HG03439 (cell line): ENCODE measurements at regions not wholly inside any gene's neighbourhood (a gene's known extent, or its start where the extent isn't known, plus 50 kb on each side); places are given as distances from the start of the nearest gene placed in this dataset.

Experiments
- ATAC-seq: cut with Tn5 transposase; IDR thresholded peaks from one replicate; pipeline ENCODE4 v1.9.1; 2021; ENCODE audit warnings: mild to moderate bottlenecking, moderate library complexity; ENCODE audit not compliant: unreplicated experiment

DNA sequence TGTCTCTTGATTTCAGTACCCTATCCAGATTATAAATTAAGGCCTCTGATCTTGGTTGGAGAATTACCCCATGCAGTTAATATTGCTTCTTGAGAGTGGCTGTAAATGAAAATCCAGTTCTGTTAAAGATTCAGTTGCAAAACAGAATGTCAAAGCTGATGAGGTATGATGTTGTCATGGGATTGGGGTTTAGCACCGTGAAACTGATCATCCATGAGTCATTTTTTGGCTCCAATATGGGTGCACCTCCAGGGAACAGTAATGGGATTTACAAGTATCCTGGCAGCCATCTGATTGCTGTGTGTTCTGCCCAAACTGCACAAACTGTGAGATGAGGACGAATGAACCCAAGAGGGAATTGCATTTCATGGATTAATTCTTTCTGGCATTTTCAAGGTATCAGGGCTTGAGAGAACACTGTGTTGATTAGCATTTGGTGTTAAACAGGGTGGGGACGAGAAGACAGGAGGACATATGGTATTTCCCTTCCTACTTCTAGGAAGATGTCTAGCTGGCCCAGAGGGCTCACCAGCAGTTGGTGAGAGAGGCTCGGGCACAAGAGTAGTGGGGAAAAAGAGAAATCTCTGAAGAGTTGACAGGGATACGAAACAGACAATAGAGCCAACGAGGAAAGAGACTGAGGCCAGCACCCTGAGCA is 214.7 kb downstream of the GAS1 start:
- ATAC-seq = no peak

DNA sequence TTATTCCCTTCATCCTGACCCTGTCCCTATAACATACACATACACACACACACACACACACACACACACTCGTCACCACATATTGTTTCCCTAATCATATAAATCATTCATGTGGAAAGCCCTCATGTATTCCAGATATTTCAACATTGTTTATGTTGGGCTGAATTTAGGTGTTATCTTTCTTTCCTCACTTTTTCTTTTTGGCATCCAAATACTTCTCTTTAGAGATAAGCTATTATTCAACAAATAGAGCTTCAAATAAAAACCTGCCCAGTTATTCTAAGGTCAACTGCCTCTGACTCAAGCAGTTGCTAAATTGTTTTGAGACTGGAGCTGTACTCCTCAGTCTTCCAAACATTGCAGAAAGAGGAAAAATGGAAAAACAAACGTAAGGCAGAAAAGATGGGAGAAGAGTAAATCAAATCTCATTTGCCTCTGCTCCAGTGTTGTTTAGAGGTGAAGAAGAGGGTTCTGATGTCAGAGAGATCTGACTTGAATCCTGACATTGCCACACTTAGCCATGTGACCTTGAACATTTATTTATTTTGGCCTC is 215.7 kb downstream of the GAS1 start:
- ATAC-seq = no peak

DNA sequence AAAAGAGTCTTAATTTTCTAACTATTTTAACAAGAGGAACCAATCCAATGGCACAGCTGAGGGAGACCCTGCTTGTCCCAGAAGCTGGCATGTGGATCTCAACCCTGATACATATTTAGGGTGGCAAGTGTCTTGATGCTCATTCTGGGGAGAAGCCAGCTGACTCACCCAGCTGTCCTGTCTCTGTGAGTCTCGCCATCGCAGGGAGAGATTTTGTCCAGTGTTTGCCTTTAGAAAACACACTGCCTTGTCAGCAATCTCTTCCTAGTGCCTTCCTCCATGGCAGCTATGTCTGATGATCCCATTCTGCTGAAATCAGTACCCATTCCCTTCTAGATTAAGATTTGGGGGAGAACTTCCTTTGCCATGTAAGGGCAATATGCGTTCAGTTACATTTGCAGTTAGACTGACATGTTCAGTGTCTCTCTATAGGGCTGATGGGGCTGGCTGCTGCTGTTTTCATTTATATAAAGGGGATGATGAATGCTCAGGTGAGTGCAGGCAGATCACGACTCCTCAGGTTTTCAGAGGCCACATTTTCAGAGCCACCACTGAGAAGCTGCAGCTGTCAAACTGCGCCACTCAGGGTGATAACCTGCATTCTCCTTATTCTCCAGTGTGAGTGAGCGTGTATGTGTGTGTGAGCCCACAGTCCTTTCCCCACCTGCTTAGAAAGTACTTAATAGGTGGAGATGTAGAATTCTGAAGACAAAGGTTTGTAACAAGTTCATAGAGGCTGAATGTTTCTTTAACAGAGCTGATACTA is 217.0 kb downstream of the GAS1 start:
- no peak for ATAC-seq

DNA sequence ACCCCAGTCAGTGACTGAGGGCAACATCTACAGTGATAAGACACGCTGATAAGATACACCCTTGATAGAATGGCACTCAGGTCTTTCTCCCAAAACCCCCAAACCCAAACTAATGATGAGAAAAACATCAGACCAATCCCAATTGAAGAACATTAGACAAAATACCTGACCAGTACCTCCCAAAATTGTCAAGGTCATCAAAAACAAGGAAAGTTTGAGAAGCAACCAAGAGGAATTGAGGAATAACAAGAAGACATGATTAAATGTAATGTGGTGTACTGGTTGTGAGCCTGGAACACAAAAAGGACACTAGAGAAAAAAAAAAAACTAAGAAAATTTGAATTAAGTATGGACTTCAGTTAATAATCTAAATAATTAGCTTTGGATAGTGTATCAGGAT is 222.8 kb downstream of the GAS1 start:
- ATAC-seq = no peak

DNA sequence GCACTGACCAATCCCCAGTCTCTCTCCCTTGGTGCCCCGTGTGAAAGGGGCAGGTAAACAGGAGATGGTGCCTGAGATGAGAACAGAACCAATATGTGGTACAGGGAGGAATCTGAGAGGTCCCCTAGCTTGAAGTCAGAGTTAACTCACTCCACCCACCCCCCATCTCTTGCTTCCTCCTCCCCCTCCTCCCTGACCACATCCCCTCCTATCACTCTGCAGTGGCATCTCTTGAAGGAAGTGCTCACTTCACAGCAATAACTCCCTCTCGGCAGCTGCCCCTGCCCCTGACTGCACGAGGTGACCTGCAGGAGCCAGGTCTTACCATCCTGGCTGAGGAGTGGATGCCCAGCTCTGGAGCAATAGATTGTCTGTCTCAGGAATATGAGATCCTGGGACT is 224.0 kb downstream of the GAS1 start:
- no peak for ATAC-seq

DNA sequence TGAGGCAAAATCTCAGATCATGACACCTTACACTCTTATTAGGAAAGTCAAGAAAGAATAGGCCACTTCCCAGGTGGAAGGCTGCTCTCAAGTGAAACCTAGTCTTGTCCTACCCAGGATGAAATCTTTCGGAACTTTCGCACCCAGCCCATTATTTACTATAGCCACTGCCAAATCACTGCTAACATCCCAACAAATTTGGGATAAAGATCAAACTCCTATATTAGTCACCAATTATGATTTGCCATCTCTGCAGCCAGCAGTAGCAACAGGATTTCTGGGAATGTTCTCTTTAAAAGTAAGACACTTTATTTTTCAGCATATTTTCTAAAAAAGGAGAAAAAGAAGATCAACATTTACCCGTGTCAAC is 224.6 kb downstream of the GAS1 start:
- ATAC-seq = no peak

DNA sequence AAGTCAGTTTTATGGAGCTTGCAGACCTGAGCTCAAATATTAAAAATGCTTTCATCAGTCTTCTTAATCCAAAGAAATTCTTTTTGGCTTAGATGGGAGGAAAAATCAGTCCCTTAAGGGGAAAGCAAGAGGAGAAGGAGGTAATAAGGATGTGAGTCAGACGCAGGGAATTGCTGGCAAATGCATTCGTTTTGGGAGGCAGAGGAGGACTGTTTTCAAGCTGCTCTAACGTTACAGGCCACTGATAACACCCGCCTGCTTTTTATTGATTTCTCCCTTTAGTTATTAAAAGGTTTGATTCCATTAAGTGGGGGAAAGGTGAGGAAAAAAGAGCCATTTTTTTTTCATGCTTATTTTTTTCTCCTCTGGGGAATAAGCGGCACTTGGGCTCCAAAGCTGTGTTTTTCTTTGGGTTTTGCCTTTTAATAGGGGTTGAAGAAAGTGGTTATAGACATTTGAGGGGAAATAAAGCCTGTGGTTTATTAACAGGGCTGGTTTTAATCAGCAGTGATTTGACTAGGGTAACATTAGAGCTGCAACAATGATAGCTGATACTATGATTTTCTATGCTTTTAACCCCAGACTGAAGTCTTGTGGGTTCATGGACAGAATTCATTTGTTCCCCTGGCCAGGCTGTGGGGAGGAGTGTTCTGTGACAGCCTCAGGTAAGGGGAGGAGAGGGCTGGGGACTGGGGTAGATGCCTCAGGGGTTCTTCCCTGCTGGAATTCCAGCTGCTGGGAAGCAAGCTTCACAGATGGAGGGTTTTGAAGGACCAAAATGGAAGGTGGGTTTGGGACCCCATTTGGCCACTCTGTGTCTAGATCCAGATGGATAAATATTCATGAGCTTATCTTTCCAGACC is 225.2 kb downstream of the GAS1 start:
- ATAC-seq = no peak

DNA sequence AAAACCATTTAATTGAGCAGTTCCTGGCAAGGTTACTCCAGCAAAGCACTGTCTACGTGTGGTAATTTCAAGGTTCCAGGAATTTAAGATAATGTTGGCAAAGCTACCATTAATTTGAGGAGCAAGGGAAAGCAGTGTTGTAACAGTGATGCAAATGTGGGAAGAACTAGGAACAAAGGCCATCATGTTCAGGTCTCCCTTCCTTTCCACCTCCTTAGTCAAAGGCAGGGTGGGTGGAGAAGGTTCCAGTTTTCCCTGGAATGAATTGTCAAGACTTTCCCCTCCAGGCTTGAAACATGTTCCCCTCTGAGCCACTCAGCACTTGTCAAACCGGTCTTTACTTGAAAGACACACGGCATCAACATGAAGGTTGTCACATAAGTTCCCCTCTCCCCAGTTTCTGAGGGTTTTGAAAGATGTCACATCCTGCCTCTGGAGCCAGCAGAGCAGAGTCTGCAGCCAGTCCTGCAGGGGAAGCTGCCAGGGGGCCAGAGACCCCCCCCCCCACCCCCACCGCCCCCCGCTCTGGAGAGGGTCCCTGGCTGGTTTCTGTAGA is 226.0 kb downstream of the GAS1 start:
- ATAC-seq = no peak

DNA sequence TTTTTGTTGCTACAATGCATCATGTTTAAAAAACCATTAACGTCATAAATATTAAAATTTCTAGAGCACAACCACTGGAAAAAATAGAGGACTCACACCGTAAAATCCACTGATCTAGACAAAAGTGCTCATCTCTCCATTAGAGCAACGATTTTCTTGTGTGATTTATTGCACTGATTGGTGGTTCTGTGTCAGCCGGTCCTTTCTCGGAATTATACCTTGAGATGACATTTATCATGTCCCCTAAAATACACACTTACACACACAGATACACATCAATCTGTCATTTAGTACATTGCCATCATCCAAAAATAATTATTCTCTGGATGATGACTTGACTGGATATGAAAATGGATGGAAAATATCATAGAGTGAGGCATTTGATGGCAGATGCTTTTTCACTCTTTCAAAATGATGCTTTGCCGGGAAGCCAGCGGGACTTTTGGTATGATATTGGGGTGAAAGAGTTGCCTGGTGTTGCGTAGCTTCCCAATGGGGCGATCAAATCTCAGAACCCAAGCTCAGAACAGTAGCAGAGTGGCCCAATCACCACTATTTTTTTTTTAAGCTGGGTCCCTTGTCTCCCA is 226.6 kb downstream of the GAS1 start:
- no peak for ATAC-seq

DNA sequence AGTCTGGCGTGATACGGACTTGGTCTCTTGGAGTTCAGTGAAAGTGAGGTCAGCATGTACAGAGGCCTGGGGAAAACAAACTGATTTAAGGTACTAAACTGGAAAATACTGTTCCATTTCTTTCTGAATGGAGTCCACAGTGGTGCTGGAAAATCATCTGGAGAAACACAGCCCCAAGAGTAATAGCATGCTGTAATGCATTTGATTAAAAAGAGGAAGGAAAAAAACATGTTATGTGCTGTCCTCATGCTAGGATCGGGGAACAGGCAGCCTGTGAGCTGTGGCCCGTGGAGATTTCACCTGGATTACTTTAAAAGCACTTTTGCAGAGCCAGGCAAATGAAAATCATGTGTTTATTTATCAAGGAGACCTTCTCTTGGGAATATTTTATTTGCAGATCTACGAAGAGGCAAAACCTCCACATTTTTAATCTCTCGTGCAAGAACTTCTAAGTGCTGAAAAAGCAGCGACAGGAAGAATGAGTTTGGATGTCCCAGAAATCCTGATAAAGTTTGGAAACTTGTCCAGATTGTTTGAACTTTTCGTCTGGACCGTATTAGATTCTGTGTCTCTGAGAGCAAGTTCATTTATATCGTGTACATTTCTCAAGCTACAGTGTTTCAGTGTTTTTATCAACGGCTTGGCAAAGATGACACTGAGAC is 228.8 kb downstream of the GAS1 start:
- ATAC-seq = no peak

DNA sequence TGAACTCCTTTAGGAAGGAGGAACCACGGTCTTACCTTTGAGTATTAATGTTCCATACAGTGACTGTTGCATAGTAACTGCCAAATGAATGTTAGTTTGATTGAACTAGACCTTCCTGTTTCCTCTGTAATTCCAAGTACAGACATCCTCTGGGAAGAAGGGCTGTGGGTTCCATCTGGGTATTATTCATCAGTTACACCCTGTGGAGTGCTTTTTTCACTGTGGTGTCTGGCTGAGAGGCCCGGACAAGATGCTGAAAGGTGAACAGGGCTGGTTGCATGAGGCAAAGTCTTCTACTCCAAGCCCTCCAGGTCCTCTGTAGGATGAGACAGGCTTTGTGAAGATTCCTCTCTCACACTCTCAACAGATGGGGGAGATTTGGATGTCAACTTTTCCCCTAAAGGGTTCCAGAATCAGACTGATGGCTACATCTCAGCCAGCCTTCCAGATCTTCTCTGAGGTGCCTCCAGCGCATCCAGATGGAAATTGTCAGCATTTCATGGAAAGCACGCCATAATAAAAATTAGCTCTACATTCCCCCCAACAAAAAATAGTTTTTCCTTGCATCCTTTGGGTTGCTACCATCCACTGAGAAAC is 230.9 kb downstream of the GAS1 start:
- no peak for ATAC-seq

DNA sequence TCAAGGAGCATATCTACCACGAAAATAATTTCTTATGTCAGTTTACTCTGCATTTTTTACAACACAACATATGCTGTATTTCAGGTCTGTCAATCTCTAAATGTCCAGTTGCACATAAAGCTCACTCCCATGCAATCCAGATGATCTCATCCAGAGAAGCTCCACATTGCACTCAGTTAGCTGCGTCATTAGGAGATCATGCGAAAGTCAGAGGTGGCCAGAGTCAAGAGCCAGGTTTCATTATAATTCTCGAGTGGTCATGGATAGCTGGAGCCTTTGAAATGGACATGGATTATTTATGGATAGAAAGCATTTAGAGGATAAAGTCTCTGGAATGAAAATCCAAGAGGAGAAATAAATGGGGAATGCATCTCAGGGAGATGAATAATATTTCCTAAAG is 232.3 kb downstream of the GAS1 start:
- ATAC-seq = no peak

DNA sequence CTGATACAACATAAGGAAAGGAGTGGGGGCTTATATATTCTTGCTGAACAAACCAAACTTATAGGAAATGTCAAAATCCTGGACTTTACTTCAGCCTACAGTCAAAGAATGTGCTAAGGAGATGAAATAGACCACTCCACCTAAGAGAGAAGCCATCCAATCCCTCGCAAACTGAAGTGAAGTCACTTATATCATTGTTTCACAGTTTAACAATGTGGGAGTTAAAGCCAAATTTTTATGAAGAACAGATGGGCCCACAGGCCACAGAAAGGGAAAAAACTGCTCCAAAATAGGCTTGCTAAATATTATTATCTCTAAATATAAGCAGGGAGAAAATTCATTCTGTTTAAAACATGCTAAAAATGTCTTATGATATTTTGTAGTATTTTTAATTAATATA is 233.3 kb downstream of the GAS1 start:
- no peak for ATAC-seq

DNA sequence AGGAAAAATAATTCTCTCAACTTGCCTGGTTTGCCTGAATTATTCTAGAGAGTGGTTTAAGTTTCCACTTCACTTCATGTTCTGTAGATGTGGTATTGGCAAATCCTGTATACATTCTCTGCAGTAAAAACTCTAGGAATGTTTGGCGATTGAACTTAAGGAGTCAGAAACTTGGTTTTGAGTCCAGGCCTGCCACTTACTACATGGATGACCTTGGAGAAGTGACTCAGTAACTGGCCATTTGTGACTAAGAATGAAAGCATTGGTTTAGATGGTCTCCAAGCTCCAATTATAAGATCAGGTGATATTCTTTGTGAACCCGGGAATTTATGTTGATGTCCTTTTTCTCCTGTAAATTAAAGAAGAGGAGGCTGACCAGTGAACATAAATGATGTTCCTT is 233.8 kb downstream of the GAS1 start:
- no peak for ATAC-seq

DNA sequence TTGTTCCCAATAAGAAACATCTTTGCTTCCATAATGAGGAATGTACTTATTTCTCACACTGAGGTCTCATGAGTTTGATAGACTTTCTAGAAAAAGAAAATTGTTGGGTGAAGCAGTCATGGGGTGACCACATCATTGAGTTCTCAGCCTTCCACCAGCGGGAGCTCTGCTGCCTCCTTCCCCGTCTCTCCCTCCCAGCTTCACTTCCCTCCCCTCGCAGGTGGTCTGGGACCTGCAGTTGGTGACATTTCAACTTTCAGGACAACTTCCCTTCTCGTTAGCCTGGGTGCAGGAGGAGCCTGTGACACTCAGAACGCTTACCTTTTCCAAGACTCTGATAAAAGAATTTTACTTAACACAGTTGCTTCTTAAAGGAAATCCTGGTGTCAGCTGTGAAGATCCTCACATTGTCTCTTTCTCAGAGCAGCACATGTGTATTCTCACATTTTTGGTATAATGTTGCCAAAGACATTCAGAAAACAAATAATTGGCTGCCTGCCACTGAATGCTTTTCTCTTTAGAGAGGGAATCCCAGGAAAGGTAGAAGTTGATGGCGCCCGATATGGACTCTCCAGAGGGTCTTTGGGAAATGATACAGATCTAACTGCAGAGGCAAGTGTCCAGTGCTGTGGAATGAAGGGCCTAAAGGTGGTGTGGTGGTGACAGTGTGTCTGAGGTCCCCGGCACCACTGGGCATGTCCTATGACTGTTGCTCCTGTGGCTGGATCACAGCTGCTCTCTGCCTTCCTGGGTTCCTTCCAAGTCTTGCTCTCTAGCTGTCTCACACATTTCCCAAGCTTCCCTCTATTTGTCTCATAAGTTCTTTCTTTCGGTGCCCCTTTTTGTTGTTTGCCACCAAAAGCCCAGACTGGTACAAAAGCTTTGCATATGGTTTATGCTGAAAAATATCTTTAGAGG is 238.1 kb downstream of the GAS1 start:
- ATAC-seq = no peak

DNA sequence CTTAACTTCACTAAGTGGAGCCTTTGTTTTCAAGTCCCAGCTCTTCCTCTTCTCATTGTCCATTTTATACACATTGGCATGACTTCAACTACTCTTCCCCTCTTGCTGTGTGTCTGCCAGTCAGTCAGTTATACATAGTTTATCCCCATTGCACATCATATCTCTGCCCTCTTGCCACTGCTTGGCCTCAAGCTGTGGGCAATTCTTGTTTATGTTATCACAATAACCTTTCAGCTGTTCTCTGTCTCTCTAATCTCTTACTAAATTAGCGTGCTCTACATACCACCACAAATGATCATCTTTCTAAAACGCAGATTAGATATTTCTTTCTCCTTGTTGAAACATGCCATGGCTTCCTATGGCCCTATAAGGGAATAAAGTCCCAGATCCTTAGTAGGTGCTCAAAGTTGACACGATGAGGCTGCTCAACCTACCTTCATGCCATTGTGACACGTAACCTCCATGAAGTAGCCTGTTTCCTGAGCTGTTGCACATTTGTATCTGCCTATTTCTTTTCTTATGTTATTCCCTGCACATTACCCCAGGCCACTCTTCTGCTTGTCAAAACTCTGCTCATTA is 239.3 kb downstream of the GAS1 start:
- no peak for ATAC-seq

DNA sequence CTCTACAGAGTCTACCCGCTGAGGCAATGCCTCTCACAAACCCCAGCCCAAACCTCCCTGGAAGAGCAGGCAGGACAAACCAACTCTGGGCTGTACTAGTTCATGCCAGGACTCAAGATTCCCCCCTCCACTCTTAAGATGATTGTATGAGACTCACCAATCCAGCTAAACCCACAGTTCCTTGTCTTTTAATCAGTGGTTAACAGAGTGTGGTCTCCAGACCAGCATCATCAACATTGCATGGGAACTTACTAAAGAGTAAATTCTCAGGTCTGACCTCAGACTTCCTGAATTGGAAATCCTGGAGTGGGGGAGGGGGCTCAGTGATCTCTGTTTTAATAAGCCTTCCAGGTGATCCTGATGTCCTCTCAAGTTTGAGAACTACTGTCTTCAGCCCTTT is 240.9 kb downstream of the GAS1 start:
- ATAC-seq = no peak

DNA sequence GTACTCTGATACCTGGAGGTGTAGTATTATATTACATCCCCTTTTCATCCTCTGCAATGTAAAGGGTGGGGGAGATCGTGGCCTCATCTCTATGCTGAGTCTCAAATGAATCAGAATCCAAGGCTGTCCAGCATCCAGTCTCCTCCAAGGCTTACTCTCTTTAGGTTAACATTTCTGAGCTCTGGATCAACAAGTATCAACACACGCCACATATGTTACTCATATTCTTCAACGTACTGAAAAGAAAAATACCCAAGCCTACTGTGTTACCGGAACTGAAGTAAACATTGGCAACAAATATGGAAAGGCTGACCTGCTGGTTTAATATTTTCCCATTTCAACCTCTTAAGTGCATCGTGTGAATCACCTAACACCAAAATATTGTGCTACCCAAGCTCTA is 241.8 kb downstream of the GAS1 start:
- ATAC-seq = no peak

DNA sequence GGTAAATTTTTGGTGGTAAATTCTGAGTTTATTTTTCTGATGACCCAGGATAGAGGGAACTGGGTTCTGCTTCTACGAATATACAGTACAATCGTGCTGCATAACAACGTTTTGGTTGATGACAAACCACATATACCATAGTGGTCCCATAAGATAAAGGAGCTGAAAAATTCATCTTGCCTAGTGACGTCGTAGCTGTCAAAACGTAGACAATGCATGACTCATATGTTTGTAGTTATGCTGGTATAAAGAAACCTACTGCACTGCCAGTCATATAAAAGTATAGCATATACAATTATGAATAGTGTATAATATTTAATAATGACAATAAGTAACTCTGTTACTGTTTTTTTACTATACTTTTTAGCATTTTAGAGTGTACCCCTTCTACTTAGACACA is 244.0 kb downstream of the GAS1 start:
- no peak for ATAC-seq
